Lower leg skin (tissue), 4 donors: ENCODE measurements at regions not wholly inside any gene's neighbourhood (a gene's known extent, or its start where the extent isn't known, plus 50 kb on each side); places are given as distances from the start of the nearest gene placed in this dataset.

ENCODE experiments used
- DNase-seq, 2 donors: peaks; one replicate each; pipeline ENCODE4 v3.0.0-alpha.2; 2019; ENCODE audit warnings: low spot score in 2 of 2
- H3K4me3 ChIP-seq: fragments of 200-600 bp; sonication (generic); 2 replicates; pipeline ENCODE4 v1.5.1; 2017; ENCODE audit warnings: mild to moderate bottlenecking, low read depth; ENCODE audit not compliant: poor library complexity, severe bottlenecking
- CTCF ChIP-seq, 3 donors: fragments of 450-650 bp; IDR thresholded peaks; one replicate each; pipeline ENCODE4 v1.5.1; 2016; ENCODE audit warnings: antibody characterized with exemption in 3 of 3, mild to moderate bottlenecking in 3 of 3, moderate library complexity in 2 of 3
- POLR2A ChIP-seq, 2 donors: fragments of 450-650 bp; IDR thresholded peaks; one replicate each; pipeline ENCODE4 v1.6.1; 2016 to 2017; ENCODE audit warnings: antibody characterized with exemption in 2 of 2, mild to moderate bottlenecking in 1 of 2, moderate library complexity in 1 of 2
- WGBS, 2 donors: methylation state at CpG; one replicate each; pipeline ENCODE4 v1.1.5; 2018; 5-methylcytosine and 5-hydroxymethylcytosine counted together
- intact Hi-C: fragments of 100-400 bp; cut with DNase I; formaldehyde crosslinking; loops from one replicate; pipeline ENCODE4 v1.15.0; 2023; ENCODE audit warnings: low total_unique reads

- no peak for TF ChIP-seq CTCF (IDR thresholded peaks at IDR 0.05)
- no peak for TF ChIP-seq POLR2A (IDR thresholded peaks at IDR 0.05)
- 76 to 83% methylated on average over 3 of the region's 3 CpGs for WGBS, 2 donors
- no peak overlapping the region for H3K4me3 ChIP-seq
- intact Hi-C loops = no loop called here
- DNase-seq = no peak
Measured at GRCh38 chr4:155524926-155525455, 141.7 kb upstream of the GUCY1A1 start.

- no peak for DNase-seq
- H3K4me3 ChIP-seq = no peak overlapping the region
- TF ChIP-seq CTCF (IDR thresholded peaks at IDR 0.05) (no peak), POLR2A (IDR thresholded peaks at IDR 0.05) (no peak)
- intact Hi-C loops = no loop called here
- whole genome bisulfite sequencing, 2 donors = 55 to 62% methylated on average over 2 of the region's 2 CpGs
Measured at GRCh38 chr4:155523358-155523757, 143.3 kb upstream of the GUCY1A1 start.

GRCh38 chr4:155522201-155522600 lies 144.4 kb upstream of the GUCY1A1 start:
- WGBS, 2 donors = 91 to 93% methylated on average over 2 of the region's 2 CpGs

GRCh38 chr4:155521382-155521781 lies 144.6 kb upstream of the MAP9 start:
- TF ChIP-seq CTCF (IDR thresholded peaks at IDR 0.05) = no peak
- TF ChIP-seq POLR2A (IDR thresholded peaks at IDR 0.05) = no peak
- intact Hi-C loops = no loop called here
- WGBS, 2 donors = 71 to 81% methylated on average over 7 of the region's 7 CpGs
- DNase-seq = no peak
- no peak overlapping the region for H3K4me3 ChIP-seq

More at GRCh38 chr4:155522201-155522600, 144.4 kb upstream of the GUCY1A1 start:
- intact Hi-C loops = no loop called here
- TF ChIP-seq CTCF (IDR thresholded peaks at IDR 0.05) (no peak), POLR2A (IDR thresholded peaks at IDR 0.05) (no peak)
- no peak for DNase-seq
- H3K4me3 ChIP-seq = no peak overlapping the region

- intact Hi-C loops = no loop called here
- WGBS, 2 donors = 61 to 66% methylated on average over 3 of the region's 3 CpGs
- TF ChIP-seq POLR2A (IDR thresholded peaks at IDR 0.05) (no peak), CTCF (IDR thresholded peaks at IDR 0.05) (no peak)
- DNase-seq = no peak
- no peak overlapping the region for H3K4me3 ChIP-seq
Measured at GRCh38 chr4:155515444-155516075, 138.8 kb upstream of the MAP9 start.

GRCh38 chr4:155514628-155515027 lies 137.9 kb upstream of the MAP9 start:
- intact Hi-C loops = no loop called here
- no peak overlapping the region for H3K4me3 ChIP-seq
- TF ChIP-seq POLR2A (IDR thresholded peaks at IDR 0.05) = no peak
- DNase-seq = no peak
- 83 to 90% methylated on average over 2 of the region's 2 CpGs for WGBS, 2 donors
